Fibroblast of lung (primary cell): ENCODE measurements at regions not wholly inside any gene's neighbourhood (a gene's known extent, or its start where the extent isn't known, plus 50 kb on each side); places are given as distances from the start of the nearest gene placed in this dataset.

Experiments used
- DNase-seq, 2 donors: peaks; one replicate each; pipeline versions ENCODE4 v3.0.0 to v3.0.0-alpha.2; 2010; ENCODE audit warnings: low read depth in 2 of 2
- H2AFZ ChIP-seq: 2 replicates; pipeline ENCODE4 v1.5.1; 2012; ENCODE audit warnings: low read length, control low read depth, inconsistent platforms
- H3K27ac ChIP-seq: 2 replicates; pipeline ENCODE4 v1.5.1; 2011; ENCODE audit warnings: low read length, control low read depth; ENCODE audit not compliant: insufficient read depth
- H3K27me3 ChIP-seq: 2 replicates; pipeline ENCODE4 v1.5.1; 2011; ENCODE audit warnings: mild to moderate bottlenecking, low read length; ENCODE audit not compliant: control insufficient read depth, insufficient read depth
- H3K36me3 ChIP-seq: 2 replicates; pipeline ENCODE4 v1.5.1; 2011; ENCODE audit warnings: low read length; ENCODE audit not compliant: control insufficient read depth, insufficient read depth
- H3K4me1 ChIP-seq: 2 replicates; pipeline ENCODE4 v1.5.1; 2011; ENCODE audit warnings: low read length; ENCODE audit not compliant: control insufficient read depth, insufficient read depth; ENCODE audit errors: extremely low read depth
- H3K4me2 ChIP-seq: 2 replicates; pipeline ENCODE4 v1.5.1; 2011; ENCODE audit warnings: low read length, control low read depth; ENCODE audit not compliant: insufficient read depth; ENCODE audit errors: extremely low read depth
- H3K4me3 ChIP-seq, 4 experiments: fragments of 200-600 bp in 1 of 4; sonication (generic) in 1 of 4; replicated peaks in 1 of 4; 2 replicates each; pipeline ENCODE4 v1.5.1; 2011 to 2016; ENCODE audit warnings: low read length in 4 of 4, low read depth in 3 of 4, mild to moderate bottlenecking in 3 of 4, control low read depth in 2 of 4, inconsistent platforms in 1 of 4, mixed read lengths in 1 of 4; ENCODE audit not compliant: insufficient read depth in 1 of 4; ENCODE audit errors: control extremely low read depth in 1 of 4
- H3K79me2 ChIP-seq: 2 replicates; pipeline ENCODE4 v1.5.1; 2012; ENCODE audit warnings: mild to moderate bottlenecking, low read length, inconsistent platforms; ENCODE audit not compliant: control insufficient read depth, insufficient read depth
- H3K9ac ChIP-seq: 2 replicates; pipeline ENCODE4 v1.5.1; 2011; ENCODE audit warnings: mild to moderate bottlenecking, low read length, control low read depth; ENCODE audit not compliant: insufficient read depth
- H3K9me3 ChIP-seq: 2 replicates; pipeline ENCODE4 v1.5.1; 2012; ENCODE audit warnings: low read depth, low read length; ENCODE audit not compliant: control insufficient read depth, insufficient read depth
- H4K20me1 ChIP-seq: 2 replicates; pipeline ENCODE4 v1.5.1; 2011; ENCODE audit warnings: low read length; ENCODE audit not compliant: control insufficient read depth, insufficient read depth; ENCODE audit errors: extremely low read depth
- CTCF ChIP-seq, 2 donors: IDR thresholded peaks in 1 of 2; conservative IDR thresholded peaks in 1 of 2; 1 replicate in 1 of 2; 2 replicates in 1 of 2; pipeline ENCODE4 v1.5.1; 2011 to 2012; ENCODE audit warnings: low read length in 2 of 2, control low read depth in 1 of 2, inconsistent platforms in 1 of 2, low read depth in 1 of 2, mild to moderate bottlenecking in 1 of 2
- EZH2 ChIP-seq: IDR thresholded peaks from 2 replicates; pipeline ENCODE4 v1.5.1; 2012; ENCODE audit warnings: low read length, control low read depth, mild to moderate bottlenecking; ENCODE audit errors: missing control alignments

GRCh38 chr16:86041215-86041614, 142.3 kb downstream of the IRF8 start:
- no peak overlapping the region for H3K4me3 ChIP-seq
- no peaks in the 10 kb centered on the region for H3K4me1 ChIP-seq
- no peaks in the 10 kb centered on the region for H3K36me3 ChIP-seq
- H3K4me2 ChIP-seq = no peak overlapping the region
- H3K9me3 ChIP-seq = no peaks in the 10 kb centered on the region
- H4K20me1 ChIP-seq = no peaks in the 10 kb centered on the region
- no peak overlapping the region for H3K27ac ChIP-seq
- peaks cover 17% of the 10 kb centered on the region for H3K27me3 ChIP-seq
- no peak for TF ChIP-seq CTCF (conservative IDR thresholded peaks at IDR 0.05 in 1 of 2, IDR thresholded peaks at IDR 0.05 in 1 of 2; ENCODE audit: low read depth in 1 of 2, low read length in 2 of 2)
- TF ChIP-seq EZH2 = no peak
- no peak for DNase-seq
- H2AFZ ChIP-seq = no peak overlapping the region
- H3K9ac ChIP-seq = no peak overlapping the region
- no peaks in the 10 kb centered on the region for H3K79me2 ChIP-seq

GRCh38 chr16:86041807-86042206, 142.8 kb downstream of the IRF8 start:
- no peak overlapping the region for H2AFZ ChIP-seq
- H3K27ac ChIP-seq = no peak overlapping the region
- H3K4me2 ChIP-seq = no peak overlapping the region
- no peaks in the 10 kb centered on the region for H3K9me3 ChIP-seq
- H3K4me1 ChIP-seq = no peaks in the 10 kb centered on the region
- no peaks in the 10 kb centered on the region for H3K36me3 ChIP-seq
- TF ChIP-seq CTCF (conservative IDR thresholded peaks at IDR 0.05 in 1 of 2, IDR thresholded peaks at IDR 0.05 in 1 of 2; ENCODE audit: low read depth in 1 of 2, low read length in 2 of 2) (no peak), EZH2 (no peak)
- H3K27me3 ChIP-seq = peaks cover 18% of the 10 kb centered on the region
- no peaks in the 10 kb centered on the region for H3K79me2 ChIP-seq
- H3K4me3 ChIP-seq = no peak overlapping the region
- no peak for DNase-seq
- no peaks in the 10 kb centered on the region for H4K20me1 ChIP-seq
- no peak overlapping the region for H3K9ac ChIP-seq

GRCh38 chr16:86042393-86042792, 143.4 kb downstream of the IRF8 start:
- no peaks in the 10 kb centered on the region for H3K4me1 ChIP-seq
- H4K20me1 ChIP-seq = no peaks in the 10 kb centered on the region
- H3K36me3 ChIP-seq = no peaks in the 10 kb centered on the region
- no peak overlapping the region for H3K4me2 ChIP-seq
- no peak overlapping the region for H3K27ac ChIP-seq
- TF ChIP-seq EZH2 = no peak
- TF ChIP-seq CTCF (conservative IDR thresholded peaks at IDR 0.05 in 1 of 2, IDR thresholded peaks at IDR 0.05 in 1 of 2; ENCODE audit: low read depth in 1 of 2, low read length in 2 of 2) = no peak
- H3K79me2 ChIP-seq = no peaks in the 10 kb centered on the region
- no peaks in the 10 kb centered on the region for H3K9me3 ChIP-seq
- no peak for DNase-seq
- H3K9ac ChIP-seq = no peak overlapping the region
- no peak overlapping the region for H2AFZ ChIP-seq
- H3K4me3 ChIP-seq = no peak overlapping the region
- peaks cover 20% of the 10 kb centered on the region for H3K27me3 ChIP-seq
